ENCODE measurements at regions not wholly inside any gene's neighbourhood (a gene's known extent, or its start where the extent isn't known, plus 50 kb on each side); places are given as distances from the start of the nearest gene placed in this dataset.

DNA sequence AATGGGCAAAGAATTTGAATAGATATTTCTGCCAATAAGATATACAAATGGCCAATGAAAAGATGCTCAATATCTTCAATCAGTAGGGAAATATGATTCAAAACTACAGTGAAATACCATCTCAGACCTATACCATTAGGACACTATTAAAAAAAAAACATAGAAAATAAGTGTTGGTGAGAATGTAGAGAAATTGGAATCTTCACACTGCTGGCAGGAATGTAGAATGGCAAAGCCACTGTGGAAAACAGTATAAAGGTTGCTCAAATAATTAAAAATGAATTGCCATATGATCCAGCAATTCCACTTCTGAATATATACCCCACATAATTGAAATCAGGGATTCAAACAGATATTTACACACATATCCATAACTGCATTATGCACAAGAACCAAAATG lies 88.1 kb upstream of the STARD13 start:
- H3K27ac ChIP-seq: no peak overlapping the region
- TF ChIP-seq ZFX (IDR thresholded peaks at IDR 0.05): no peak
- TF ChIP-seq, protein P1, sequence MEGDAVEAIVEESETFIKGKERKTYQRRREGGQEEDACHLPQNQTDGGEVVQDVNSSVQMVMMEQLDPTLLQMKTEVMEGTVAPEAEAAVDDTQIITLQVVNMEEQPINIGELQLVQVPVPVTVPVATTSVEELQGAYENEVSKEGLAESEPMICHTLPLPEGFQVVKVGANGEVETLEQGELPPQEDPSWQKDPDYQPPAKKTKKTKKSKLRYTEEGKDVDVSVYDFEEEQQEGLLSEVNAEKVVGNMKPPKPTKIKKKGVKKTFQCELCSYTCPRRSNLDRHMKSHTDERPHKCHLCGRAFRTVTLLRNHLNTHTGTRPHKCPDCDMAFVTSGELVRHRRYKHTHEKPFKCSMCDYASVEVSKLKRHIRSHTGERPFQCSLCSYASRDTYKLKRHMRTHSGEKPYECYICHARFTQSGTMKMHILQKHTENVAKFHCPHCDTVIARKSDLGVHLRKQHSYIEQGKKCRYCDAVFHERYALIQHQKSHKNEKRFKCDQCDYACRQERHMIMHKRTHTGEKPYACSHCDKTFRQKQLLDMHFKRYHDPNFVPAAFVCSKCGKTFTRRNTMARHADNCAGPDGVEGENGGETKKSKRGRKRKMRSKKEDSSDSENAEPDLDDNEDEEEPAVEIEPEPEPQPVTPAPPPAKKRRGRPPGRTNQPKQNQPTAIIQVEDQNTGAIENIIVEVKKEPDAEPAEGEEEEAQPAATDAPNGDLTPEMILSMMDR (conservative IDR thresholded peaks at IDR 0.05): 0 out of 2 replicates have a peak, but pooled peaks have one; percentile 5

DNA sequence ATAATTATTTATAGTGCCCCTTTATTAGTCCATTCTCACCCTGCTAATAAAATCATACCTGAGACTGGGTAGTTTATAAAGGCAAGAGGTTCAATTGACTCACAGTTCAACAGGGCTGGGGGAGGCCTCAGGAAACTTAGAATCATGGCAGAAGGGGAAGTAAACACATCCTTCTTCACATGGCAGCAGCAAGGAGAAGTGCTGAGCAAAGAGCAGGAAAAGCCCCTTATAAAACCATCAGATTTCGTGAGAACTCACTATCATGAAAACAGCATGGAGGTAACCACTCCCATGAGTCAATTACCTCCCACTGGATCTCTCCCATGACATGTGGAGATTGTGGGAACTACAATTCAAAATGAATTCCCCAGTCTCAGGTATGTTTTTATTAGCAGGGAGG lies 89.9 kb upstream of the STARD13 start:
- TF ChIP-seq, protein P1 (conservative IDR thresholded peaks at IDR 0.05): no peak; the same call in 1 of the 2 replicates
- no peak for TF ChIP-seq ZFX (IDR thresholded peaks at IDR 0.05)
- H3K27ac ChIP-seq: no peak overlapping the region

DNA sequence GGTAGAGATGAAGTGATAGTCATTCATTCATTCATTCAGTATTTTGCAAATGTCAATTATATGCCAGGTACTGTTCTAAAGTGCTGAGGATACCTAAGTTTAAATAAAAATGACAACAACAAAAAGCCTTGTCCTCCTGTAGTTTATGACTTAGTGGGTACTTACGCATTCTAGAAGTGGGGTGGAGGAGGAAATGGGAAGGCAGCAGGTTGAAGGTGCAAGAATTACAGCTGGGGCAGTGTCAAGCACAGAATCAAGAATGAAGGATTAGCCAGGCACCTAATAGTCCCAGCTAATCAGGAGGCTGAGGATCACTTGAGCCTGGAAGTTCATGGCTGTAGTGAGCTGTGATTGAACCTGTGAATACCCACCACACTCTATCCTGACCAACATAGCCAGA lies 90.7 kb upstream of the STARD13 start:
- H3K27ac ChIP-seq: no peak overlapping the region
- no peak for TF ChIP-seq ZFX (IDR thresholded peaks at IDR 0.05)
- TF ChIP-seq, protein P1 (conservative IDR thresholded peaks at IDR 0.05): no peak

DNA sequence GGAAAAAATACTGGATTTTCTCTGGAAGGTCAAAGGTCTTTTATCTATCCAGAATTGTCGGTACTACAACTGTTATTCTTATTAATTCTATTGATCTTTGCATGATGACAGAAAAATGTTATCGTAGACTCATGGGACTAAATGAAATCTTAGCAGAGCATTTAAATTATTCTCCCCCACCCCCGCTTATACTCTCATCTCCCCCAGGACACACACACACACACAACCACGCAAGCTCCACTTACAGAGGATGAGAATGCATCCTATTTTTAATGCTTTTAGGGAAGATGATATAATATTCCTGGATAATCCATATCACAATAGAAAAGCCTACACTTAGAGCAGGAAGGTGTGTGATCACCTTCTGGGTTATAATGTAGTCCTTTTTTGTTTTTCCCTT lies 91.9 kb upstream of the STARD13 start:
- TF ChIP-seq, protein P1 (conservative IDR thresholded peaks at IDR 0.05): no peak
- TF ChIP-seq ZFX (IDR thresholded peaks at IDR 0.05): no peak
- H3K27ac ChIP-seq: no peak overlapping the region

DNA sequence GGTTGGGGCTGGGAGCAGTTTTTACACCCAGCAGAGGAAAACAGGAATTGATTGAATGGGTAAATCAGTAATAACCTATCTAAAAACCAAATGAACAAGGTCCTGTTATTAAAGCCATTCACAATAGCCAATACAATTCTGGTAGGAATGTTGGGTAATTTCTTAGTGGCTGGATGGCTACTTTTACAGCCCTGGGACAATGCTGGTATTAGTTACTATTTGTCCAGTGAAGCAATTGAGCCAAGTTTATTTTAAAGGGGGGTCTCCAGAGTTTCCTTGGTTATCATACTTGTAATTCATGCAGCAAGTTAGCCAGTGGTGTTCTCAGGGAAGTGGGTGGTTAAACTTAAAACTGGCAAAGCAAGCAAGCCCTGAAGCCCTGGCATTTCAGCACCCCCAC lies 92.3 kb upstream of the STARD13 start:
- no peak overlapping the region for H3K27ac ChIP-seq
- TF ChIP-seq ZFX (IDR thresholded peaks at IDR 0.05): no peak
- TF ChIP-seq, protein P1 (conservative IDR thresholded peaks at IDR 0.05): no peak

DNA sequence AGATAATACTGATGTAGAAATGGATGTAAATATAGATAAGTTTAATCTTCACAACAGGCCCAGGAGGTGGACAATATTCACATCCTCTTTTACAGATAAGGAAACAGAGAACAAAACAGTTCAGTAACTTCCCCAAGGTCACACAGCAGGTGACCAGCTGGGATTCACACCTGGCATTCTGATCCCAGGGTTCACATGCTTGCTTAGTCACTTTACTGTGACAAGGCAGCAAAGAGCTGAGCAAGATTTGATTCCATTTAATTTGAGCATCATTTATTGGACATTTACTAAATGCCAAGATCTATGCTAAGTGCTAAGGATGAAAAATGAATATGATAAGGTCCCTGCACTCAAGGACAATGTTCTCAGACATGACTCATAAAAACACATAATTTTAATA lies 94.1 kb upstream of the STARD13 start:
- no peak for TF ChIP-seq ZFX (IDR thresholded peaks at IDR 0.05)
- TF ChIP-seq, protein P1 (conservative IDR thresholded peaks at IDR 0.05): no peak
- no peak overlapping the region for H3K27ac ChIP-seq

DNA sequence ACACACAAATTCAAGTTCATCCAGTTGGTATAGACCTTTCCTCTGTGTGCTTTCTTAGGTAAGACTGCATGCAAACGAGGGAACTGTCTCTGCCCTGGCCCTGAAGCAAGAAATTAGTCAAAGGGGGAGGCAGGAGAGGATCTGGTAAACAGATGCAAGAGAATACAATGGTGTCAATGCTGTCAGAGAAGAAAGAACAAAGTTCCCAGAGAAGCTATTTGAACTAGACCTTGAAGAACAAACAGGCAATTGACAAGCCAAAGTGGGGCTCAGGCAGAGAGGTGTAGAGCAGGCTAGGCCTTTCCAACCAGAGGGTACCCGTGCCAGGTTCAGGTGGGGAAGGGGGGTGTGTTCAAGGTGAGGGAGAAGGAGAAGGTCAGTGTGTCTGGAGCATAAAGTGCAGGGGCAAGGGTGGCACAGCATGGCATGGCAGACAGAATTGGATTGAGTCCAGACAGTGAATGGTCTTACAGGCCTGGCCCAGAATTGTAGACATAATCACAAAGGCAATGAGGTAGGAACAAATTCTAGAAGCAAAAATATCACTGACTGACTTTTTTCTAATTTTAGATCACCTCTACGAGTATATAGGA lies 95.0 kb upstream of the STARD13 start:
- no peak overlapping the region for H3K27ac ChIP-seq
- TF ChIP-seq ZFX (IDR thresholded peaks at IDR 0.05): no peak
- TF ChIP-seq, protein P1 (conservative IDR thresholded peaks at IDR 0.05): no peak

Measured in C4-2B (cell line).